MM.1S (cell line): ENCODE measurements at regions not wholly inside any gene's neighbourhood (a gene's known extent, or its start where the extent isn't known, plus 50 kb on each side); places are given as distances from the start of the nearest gene placed in this dataset.

Source experiments
- DNase-seq: peaks from one replicate; pipeline ENCODE4 v3.0.0-alpha.2; 2015
- H2AFZ ChIP-seq: fragments of 300-600 bp; sonication (generic); 2 replicates; pipeline ENCODE4 v1.6.0; 2016; ENCODE audit warnings: antibody characterized with exemption, low read length
- H3F3A ChIP-seq: fragments of 300-600 bp; sonication (generic); 2 replicates; pipeline ENCODE4 v1.6.1; 2016; ENCODE audit warnings: mild to moderate bottlenecking, antibody characterized with exemption, low read length, moderate library complexity, mixed read lengths; ENCODE audit not compliant: insufficient read depth
- H3K27ac ChIP-seq: fragments of 300-600 bp; sonication (generic); 2 replicates; pipeline ENCODE4 v1.5.1; 2016; ENCODE audit warnings: mild to moderate bottlenecking, low read length
- H3K27me3 ChIP-seq: fragments of 300-600 bp; sonication (generic); replicated peaks from 2 replicates; pipeline ENCODE4 v1.6.0; 2016; ENCODE audit warnings: low read length; ENCODE audit not compliant: insufficient read depth
- H3K36me3 ChIP-seq: fragments of 300-600 bp; sonication (generic); replicated peaks from 2 replicates; pipeline ENCODE4 v1.6.1; 2016; ENCODE audit warnings: mild to moderate bottlenecking, low read length, mixed read lengths; ENCODE audit not compliant: insufficient read depth
- H3K4me1 ChIP-seq: fragments of 300-600 bp; sonication (generic); 2 replicates; pipeline ENCODE4 v1.6.1; 2016; ENCODE audit warnings: low read length, mixed read lengths
- H3K4me2 ChIP-seq: fragments of 300-600 bp; sonication (generic); 2 replicates; pipeline ENCODE4 v1.6.0; 2016; ENCODE audit warnings: low read depth, low read length
- H3K4me3 ChIP-seq: fragments of 300-600 bp; sonication (generic); 2 replicates; pipeline ENCODE4 v1.5.1; 2016; ENCODE audit warnings: low read length, mixed read lengths
- H3K79me2 ChIP-seq: fragments of 300-600 bp; sonication (generic); 2 replicates; pipeline ENCODE4 v1.6.1; 2016; ENCODE audit warnings: mixed run types, low read length, mixed read lengths
- H3K9ac ChIP-seq: fragments of 300-600 bp; sonication (generic); 2 replicates; pipeline ENCODE4 v1.6.1; 2016; ENCODE audit warnings: low read length, mixed read lengths
- H3K9me2 ChIP-seq: fragments of 300-600 bp; sonication (generic); replicated peaks from 2 replicates; pipeline ENCODE4 v1.6.1; 2016; ENCODE audit warnings: mild to moderate bottlenecking, low read length, mixed read lengths; ENCODE audit not compliant: insufficient read depth
- H3K9me3 ChIP-seq: fragments of 300-600 bp; sonication (generic); replicated peaks from 2 replicates; pipeline ENCODE4 v1.6.1; 2016; ENCODE audit warnings: mild to moderate bottlenecking, low read length, mixed read lengths; ENCODE audit not compliant: insufficient read depth
- H4K20me1 ChIP-seq: fragments of 300-600 bp; sonication (generic); 2 replicates; pipeline ENCODE4 v1.6.1; 2016; ENCODE audit warnings: mild to moderate bottlenecking, low read length, moderate library complexity, mixed read lengths; ENCODE audit not compliant: insufficient read depth
- EZH2 ChIP-seq: fragments of 300-600 bp; sonication (generic); optimal IDR thresholded peaks from 2 replicates; pipeline ENCODE3; 2017; ENCODE audit warnings: low read depth, mild to moderate bottlenecking, antibody characterized with exemption, low read length, mixed read lengths
- EZH2phosphoT487 ChIP-seq: fragments of 300-600 bp; sonication (generic); IDR thresholded peaks from 2 replicates; pipeline ENCODE4 v1.6.1; 2018; ENCODE audit warnings: antibody characterized with exemption, low read length
- TF ChIP-seq, protein P1 (sequence below): fragments of 300-600 bp; sonication (generic); IDR thresholded peaks from 2 replicates; pipeline ENCODE4 v1.5.1; 2016; ENCODE audit warnings: antibody characterized with exemption, low read length, mixed read lengths

DNA sequence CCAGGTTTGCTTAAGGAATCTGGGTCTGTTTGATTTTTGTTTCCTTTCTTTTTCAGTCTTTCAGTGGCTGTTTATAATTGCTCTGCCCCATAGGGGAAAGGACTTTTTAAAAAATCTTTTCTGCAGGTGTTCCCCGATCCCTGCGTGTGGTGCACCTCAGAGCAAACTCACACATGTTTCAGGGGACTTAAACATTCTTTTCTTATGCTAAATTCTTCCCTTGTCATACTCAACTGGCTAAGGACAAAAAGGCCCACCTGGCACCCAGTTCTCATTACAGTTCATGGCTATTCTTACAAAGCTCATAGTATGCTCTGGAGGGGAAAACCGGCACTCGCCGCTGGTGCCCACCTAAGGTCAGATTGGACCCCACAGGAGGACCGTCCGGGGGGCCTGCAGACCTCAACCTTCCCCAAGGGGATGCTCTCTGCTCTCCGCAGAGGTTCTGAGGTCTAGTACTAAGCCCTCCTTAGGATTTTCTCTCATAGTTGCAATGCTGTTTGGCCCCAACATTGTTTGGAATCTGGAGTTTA lies 220.3 kb downstream of the HGF start:
- Histone ChIP-seq H3K9ac (no peak overlapping the region), H3K27me3 (no peaks in the 10 kb centered on the region), H3K4me2 (no peak overlapping the region), H3K9me2 (no peaks in the 10 kb centered on the region), H3K4me1 (no peaks in the 10 kb centered on the region), H3K79me2 (no peaks in the 10 kb centered on the region), H2AFZ (no peak overlapping the region), H3K4me3 (no peak overlapping the region), H3F3A (no peaks in the 10 kb centered on the region), H4K20me1 (no peaks in the 10 kb centered on the region), H3K36me3 (no peaks in the 10 kb centered on the region), H3K27ac (no peak overlapping the region), H3K9me3 (no peaks in the 10 kb centered on the region)
- no peak for DNase-seq
- TF ChIP-seq EZH2 (no peak), EZH2phosphoT487 (no peak)
- TF ChIP-seq, protein P1, sequence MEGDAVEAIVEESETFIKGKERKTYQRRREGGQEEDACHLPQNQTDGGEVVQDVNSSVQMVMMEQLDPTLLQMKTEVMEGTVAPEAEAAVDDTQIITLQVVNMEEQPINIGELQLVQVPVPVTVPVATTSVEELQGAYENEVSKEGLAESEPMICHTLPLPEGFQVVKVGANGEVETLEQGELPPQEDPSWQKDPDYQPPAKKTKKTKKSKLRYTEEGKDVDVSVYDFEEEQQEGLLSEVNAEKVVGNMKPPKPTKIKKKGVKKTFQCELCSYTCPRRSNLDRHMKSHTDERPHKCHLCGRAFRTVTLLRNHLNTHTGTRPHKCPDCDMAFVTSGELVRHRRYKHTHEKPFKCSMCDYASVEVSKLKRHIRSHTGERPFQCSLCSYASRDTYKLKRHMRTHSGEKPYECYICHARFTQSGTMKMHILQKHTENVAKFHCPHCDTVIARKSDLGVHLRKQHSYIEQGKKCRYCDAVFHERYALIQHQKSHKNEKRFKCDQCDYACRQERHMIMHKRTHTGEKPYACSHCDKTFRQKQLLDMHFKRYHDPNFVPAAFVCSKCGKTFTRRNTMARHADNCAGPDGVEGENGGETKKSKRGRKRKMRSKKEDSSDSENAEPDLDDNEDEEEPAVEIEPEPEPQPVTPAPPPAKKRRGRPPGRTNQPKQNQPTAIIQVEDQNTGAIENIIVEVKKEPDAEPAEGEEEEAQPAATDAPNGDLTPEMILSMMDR, result no peak

DNA sequence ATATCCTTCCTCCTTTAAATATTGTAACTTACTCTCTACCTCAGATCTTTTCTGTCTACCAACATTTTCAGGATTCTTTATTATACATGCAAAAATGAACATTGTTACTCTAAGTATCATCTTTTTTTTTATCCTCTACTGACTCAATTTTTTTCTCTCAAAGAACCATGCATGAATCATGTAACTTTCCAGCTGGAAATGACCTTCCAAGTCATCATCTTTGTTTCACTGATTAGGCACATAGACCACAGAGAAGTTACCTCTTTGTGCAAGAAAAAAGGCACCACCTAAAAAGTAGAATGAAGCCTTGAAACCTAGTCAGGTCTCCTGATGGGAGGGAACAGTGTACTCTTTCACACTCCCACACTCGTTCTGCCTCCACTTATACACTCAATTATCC lies 234.9 kb downstream of the HGF start:
- Histone ChIP-seq H3K79me2 (no peaks in the 10 kb centered on the region), H3K9me2 (no peaks in the 10 kb centered on the region), H3K27me3 (no peaks in the 10 kb centered on the region), H4K20me1 (no peaks in the 10 kb centered on the region), H2AFZ (no peak overlapping the region), H3K36me3 (no peaks in the 10 kb centered on the region), H3K4me3 (no peak overlapping the region), H3K9ac (no peak overlapping the region), H3K9me3 (no peaks in the 10 kb centered on the region), H3K27ac (no peak overlapping the region), H3F3A (no peaks in the 10 kb centered on the region), H3K4me1 (no peaks in the 10 kb centered on the region), H3K4me2 (no peak overlapping the region)
- no peak for TF ChIP-seq EZH2
- TF ChIP-seq, protein P1, result no peak
- DNase-seq, result no peak

DNA sequence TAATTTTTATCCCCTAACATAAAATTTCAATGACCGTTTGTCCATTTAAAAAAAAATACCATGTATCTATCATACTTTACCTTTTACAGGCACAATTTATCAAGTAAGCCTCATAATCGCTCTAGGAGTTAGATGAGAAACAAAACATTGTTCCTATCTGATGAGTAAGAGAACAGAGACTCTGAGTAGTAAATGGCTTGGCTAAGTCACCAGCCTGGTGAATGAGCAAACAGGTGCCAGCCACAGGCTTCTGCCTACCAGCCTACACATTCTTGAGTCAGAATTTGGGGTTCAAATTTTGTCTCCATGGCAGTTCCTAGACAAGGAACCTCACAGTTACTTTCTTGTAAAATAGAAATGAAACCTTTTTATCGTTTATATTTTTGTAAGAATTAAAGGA lies 235.4 kb downstream of the HGF start:
- Histone ChIP-seq H3K9me3 (no peaks in the 10 kb centered on the region), H3K79me2 (no peaks in the 10 kb centered on the region), H3K4me2 (no peak overlapping the region), H3K9ac (no peak overlapping the region), H2AFZ (no peak overlapping the region), H3K4me3 (no peak overlapping the region), H3K36me3 (no peaks in the 10 kb centered on the region), H3K27me3 (no peaks in the 10 kb centered on the region), H3F3A (no peaks in the 10 kb centered on the region), H4K20me1 (no peaks in the 10 kb centered on the region), H3K4me1 (no peaks in the 10 kb centered on the region), H3K27ac (no peak overlapping the region), H3K9me2 (no peaks in the 10 kb centered on the region)
- TF ChIP-seq EZH2, result no peak
- TF ChIP-seq, protein P1, result no peak
- TF ChIP-seq EZH2phosphoT487, result no peak
- DNase-seq, result no peak
